Smooth muscle cell (in vitro differentiated cells): ENCODE measurements at regions not wholly inside any gene's neighbourhood (a gene's known extent, or its start where the extent isn't known, plus 50 kb on each side); places are given as distances from the start of the nearest gene placed in this dataset. TPM values are rescaled to one million over a fixed set of nuclear protein-coding genes. Genes with fewer than 3 reads are reported as not detected.

ENCODE experiments used
- DNase-seq: peaks from one replicate; lab custom pipeline; 2025; ENCODE audit not compliant: unreplicated experiment; lab: John Stamatoyannopoulos, UW
- H2AFZ ChIP-seq: fragments of 200-600 bp; sonication (generic); 2 replicates; pipeline ENCODE4 v1.6.0; 2016; ENCODE audit warnings: antibody characterized with exemption, low read depth, mild to moderate bottlenecking
- H3F3A ChIP-seq: fragments of 200-600 bp; sonication (generic); 2 replicates; pipeline ENCODE4 v1.6.0; 2017; ENCODE audit warnings: antibody characterized with exemption, low read depth
- H3K27ac ChIP-seq: fragments of 200-600 bp; sonication (generic); 2 replicates; pipeline ENCODE4 v1.5.1; 2016; ENCODE audit warnings: low read depth, mild to moderate bottlenecking
- H3K27me3 ChIP-seq: fragments of 200-600 bp; sonication (generic); 2 replicates; pipeline ENCODE4 v1.6.1; 2016; ENCODE audit warnings: low read depth, mild to moderate bottlenecking
- H3K36me3 ChIP-seq: fragments of 200-600 bp; sonication (generic); 2 replicates; pipeline ENCODE4 v1.5.1; 2016; ENCODE audit warnings: low read depth
- H3K4me1 ChIP-seq: fragments of 200-600 bp; sonication (generic); 2 replicates; pipeline ENCODE4 v1.5.1; 2016; ENCODE audit warnings: low read depth
- H3K4me2 ChIP-seq: fragments of 200-600 bp; sonication (generic); 2 replicates; pipeline ENCODE4 v1.6.0; 2016; ENCODE audit warnings: mild to moderate bottlenecking
- H3K4me3 ChIP-seq: fragments of 200-600 bp; sonication (generic); 2 replicates; pipeline ENCODE4 v1.5.1; 2016; ENCODE audit warnings: mild to moderate bottlenecking
- H3K79me2 ChIP-seq: fragments of 200-600 bp; sonication (generic); 2 replicates; pipeline ENCODE4 v1.6.0; 2016; ENCODE audit warnings: low read depth, mild to moderate bottlenecking
- H3K9ac ChIP-seq: fragments of 200-600 bp; sonication (generic); 2 replicates; pipeline ENCODE4 v1.6.0; 2016; ENCODE audit warnings: low read depth
- H3K9me3 ChIP-seq: fragments of 200-600 bp; sonication (generic); replicated peaks from 2 replicates; pipeline ENCODE4 v1.5.1; 2016; ENCODE audit warnings: low read depth
- H4K20me1 ChIP-seq: fragments of 200-600 bp; sonication (generic); 2 replicates; pipeline ENCODE4 v1.6.0; 2016; ENCODE audit warnings: low read depth
- CTCF ChIP-seq: fragments of 200-600 bp; sonication (generic); IDR thresholded peaks from 2 replicates; pipeline ENCODE4 v1.5.1; 2017; ENCODE audit warnings: borderline replicate concordance, mild to moderate bottlenecking, antibody characterized with exemption; ENCODE audit not compliant: insufficient read depth, poor library complexity, severe bottlenecking
- WGBS: methylation state at CpG from one replicate; pipeline ENCODE4 v1.1.7; 2016; ENCODE audit warnings: low lambda C conversion rate; 5-methylcytosine and 5-hydroxymethylcytosine counted together
- microRNA counts: library from miRNA; unstranded; fragments of <30 nt; microRNA quantifications from one replicate; lab custom pipeline; 2016
- microRNA-seq: library from miRNA; unstranded; fragments of <30 nt; microRNA quantifications from one replicate; pipeline ENCODE4, GENCODE V29; 2016; ENCODE audit warnings: borderline number of aligned reads
- small RNA-seq: library from RNA; depleted of rRNA; stranded (forward); fragments of <200 nt; gene quantifications from one replicate; pipeline ENCODE3, GENCODE V24; 2014

- Histone ChIP-seq H4K20me1 (no peaks in the 10 kb centered on the region), H3K79me2 (no peaks in the 10 kb centered on the region), H3K27ac (no peak overlapping the region), H3K4me1 (no peaks in the 10 kb centered on the region), H3K4me2 (no peak overlapping the region), H3K27me3 (no peaks in the 10 kb centered on the region), H2AFZ (peak overlapping the region; percentile 58), H3K36me3 (no peaks in the 10 kb centered on the region), H3F3A (no peaks in the 10 kb centered on the region), H3K9ac (no peak overlapping the region), H3K9me3 (no peaks in the 10 kb centered on the region), H3K4me3 (no peak overlapping the region)
- no peak for DNase-seq
- 63% methylated on average over 9 of the region's 9 CpGs for WGBS
- no peak for TF ChIP-seq CTCF
Observed at GRCh38 chr2:56133931-56134629, 49.7 kb upstream of the CCDC85A start.

MicroRNAs in the stretch of these regions (microRNA counts, 767-probe panel; counts per million panel counts)
- microRNA hsa-miR-216a (lab: Ali Mortazavi, UCI) (183 counts per million), microRNA hsa-miR-216b (lab: Ali Mortazavi, UCI) (183 counts per million), microRNA hsa-miR-217 (lab: Ali Mortazavi, UCI) (183 counts per million)

Small RNAs in the stretch of these regions (microRNA-seq; reads per million reads assigned to microRNA genes)
- 3.5 reads per million for gene MIR216A
- gene MIR216B, result not detected
- 11.7 reads per million, percentile 16 among the genes with 10 or more reads in this experiment for gene MIR217

Small RNAs in the stretch of these regions (small RNA-seq; reads per million reads assigned to genes)
- gene MIR216A (0.26 reads per million, percentile 2 among the genes with 10 or more reads in this experiment), gene MIR216B (not detected), gene MIR217 (not detected)
